ENCODE measurements at regions not wholly inside any gene's neighbourhood (a gene's known extent, or its start where the extent isn't known, plus 50 kb on each side); places are given as distances from the start of the nearest gene placed in this dataset.

DNA sequence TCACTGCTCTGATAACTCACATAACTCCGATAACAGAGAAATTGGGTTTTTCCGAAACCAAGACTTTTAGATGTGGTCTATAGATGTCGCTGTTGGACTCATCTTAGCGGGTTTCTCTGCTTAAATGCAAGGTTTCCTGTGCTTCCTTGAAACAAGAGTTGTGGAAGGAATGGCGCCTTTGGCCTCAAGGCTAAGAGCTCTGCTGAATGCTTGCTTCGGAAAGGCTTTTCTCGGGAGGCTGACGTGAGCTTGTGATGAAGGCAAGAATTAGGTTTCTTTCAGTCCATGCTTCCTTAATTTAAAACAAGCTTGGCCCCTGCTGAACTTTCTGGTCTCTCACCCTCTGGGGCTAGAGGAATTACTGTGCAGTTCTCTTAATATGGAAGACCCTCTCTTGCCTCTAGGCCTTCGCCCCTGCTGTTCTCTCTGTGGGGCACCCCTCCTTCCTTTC lies 113.5 kb downstream of the MAP3K21 start:
- peak; percentile 96 for DNase-seq (ENCODE audit: low spot score)
- H3K4me1 ChIP-seq (ENCODE audit: insufficient read depth): no peaks in the 10 kb centered on the region
- H3F3A ChIP-seq (replicated peaks; ENCODE audit: low read depth): no peaks in the 10 kb centered on the region
- Mint-ChIP-seq H3K36me3 (ENCODE audit: low read depth) (peaks cover 14% of the 10 kb centered on the region), H3K9me3 (peaks cover 18% of the 10 kb centered on the region), H3K27me3 (ENCODE audit: insufficient read depth, low read depth, poor library complexity) (peaks cover 3% of the 10 kb centered on the region), H3K4me3 (no peak overlapping the region), H3K27ac (no peak overlapping the region), H3K4me1 (no peaks in the 10 kb centered on the region)
- no peak overlapping the region for H3K27ac ChIP-seq (ENCODE audit: low read depth)
- ATAC-seq: peak; percentile 98
- H4K20me1 ChIP-seq (replicated peaks; ENCODE audit: insufficient read depth): no peaks in the 10 kb centered on the region
- H2AFZ ChIP-seq: peak overlapping the region; percentile 28; the same call in 1 of the 2 replicates
- no peaks in the 10 kb centered on the region for H3K79me2 ChIP-seq (replicated peaks; ENCODE audit: insufficient read depth)
- no peaks in the 10 kb centered on the region for H3K27me3 ChIP-seq (ENCODE audit: insufficient read depth)
- H3K9me2 ChIP-seq (ENCODE audit: insufficient read depth): no peaks in the 10 kb centered on the region; the same call in 1 of the 2 replicates
- H3K4me3 ChIP-seq: no peak overlapping the region
- TF ChIP-seq ETS1 (IDR thresholded peaks at IDR 0.05) (no peak), ZNF114 (CRISPR knock-in tag; IDR thresholded peaks at IDR 0.05) (no peak), CREB1 (CRISPR knock-in tag; IDR thresholded peaks at IDR 0.05; ENCODE audit: low read depth) (no peak)
- TF ChIP-seq, protein P1, sequence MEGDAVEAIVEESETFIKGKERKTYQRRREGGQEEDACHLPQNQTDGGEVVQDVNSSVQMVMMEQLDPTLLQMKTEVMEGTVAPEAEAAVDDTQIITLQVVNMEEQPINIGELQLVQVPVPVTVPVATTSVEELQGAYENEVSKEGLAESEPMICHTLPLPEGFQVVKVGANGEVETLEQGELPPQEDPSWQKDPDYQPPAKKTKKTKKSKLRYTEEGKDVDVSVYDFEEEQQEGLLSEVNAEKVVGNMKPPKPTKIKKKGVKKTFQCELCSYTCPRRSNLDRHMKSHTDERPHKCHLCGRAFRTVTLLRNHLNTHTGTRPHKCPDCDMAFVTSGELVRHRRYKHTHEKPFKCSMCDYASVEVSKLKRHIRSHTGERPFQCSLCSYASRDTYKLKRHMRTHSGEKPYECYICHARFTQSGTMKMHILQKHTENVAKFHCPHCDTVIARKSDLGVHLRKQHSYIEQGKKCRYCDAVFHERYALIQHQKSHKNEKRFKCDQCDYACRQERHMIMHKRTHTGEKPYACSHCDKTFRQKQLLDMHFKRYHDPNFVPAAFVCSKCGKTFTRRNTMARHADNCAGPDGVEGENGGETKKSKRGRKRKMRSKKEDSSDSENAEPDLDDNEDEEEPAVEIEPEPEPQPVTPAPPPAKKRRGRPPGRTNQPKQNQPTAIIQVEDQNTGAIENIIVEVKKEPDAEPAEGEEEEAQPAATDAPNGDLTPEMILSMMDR (conservative IDR thresholded peaks at IDR 0.05; ENCODE audit: low read depth in 2 of 2): peak; percentile 85
- no peak overlapping the region for H3K4me2 ChIP-seq
- H3K36me3 ChIP-seq (ENCODE audit: insufficient read depth): no peaks in the 10 kb centered on the region; the same call in 1 of the 2 replicates

GRCh38 chr1:233442026-233442780 lies 114.7 kb downstream of the MAP3K21 start:
- no peaks in the 10 kb centered on the region for H4K20me1 ChIP-seq (replicated peaks; ENCODE audit: insufficient read depth)
- H3K4me1 ChIP-seq (ENCODE audit: insufficient read depth): no peaks in the 10 kb centered on the region
- no peak overlapping the region for H3K4me3 ChIP-seq
- TF ChIP-seq STAT1 (IDR thresholded peaks at IDR 0.05; ENCODE audit: unreplicated experiment) (no peak), REST (IDR thresholded peaks at IDR 0.05; ENCODE audit: unreplicated experiment) (no peak), ZNF114 (CRISPR knock-in tag; IDR thresholded peaks at IDR 0.05) (no peak), ZNF331 (CRISPR knock-in tag; IDR thresholded peaks at IDR 0.05; ENCODE audit: low read depth) (no peak), EZH2phosphoT487 (IDR thresholded peaks at IDR 0.05; ENCODE audit: unreplicated experiment) (no peak), CREB1 (CRISPR knock-in tag; IDR thresholded peaks at IDR 0.05; ENCODE audit: low read depth) (no peak)
- ATAC-seq (no peak), DNase-seq (ENCODE audit: low spot score) (no peak)
- Mint-ChIP-seq H3K9me3 (peaks cover 31% of the 10 kb centered on the region), H3K4me1 (no peaks in the 10 kb centered on the region), H3K36me3 (ENCODE audit: low read depth) (peaks cover 25% of the 10 kb centered on the region), H3K27me3 (ENCODE audit: insufficient read depth, low read depth, poor library complexity) (peaks cover 3% of the 10 kb centered on the region), H3K4me3 (no peak overlapping the region), H3K27ac (no peak overlapping the region)
- H3K9me2 ChIP-seq (ENCODE audit: insufficient read depth): no peaks in the 10 kb centered on the region; the same call in 1 of the 2 replicates
- peak overlapping the region; percentile 13; the same call in 1 of the 2 replicates for H2AFZ ChIP-seq
- H3K4me2 ChIP-seq: no peak overlapping the region
- no peaks in the 10 kb centered on the region; the same call in 1 of the 2 replicates for H3K36me3 ChIP-seq (ENCODE audit: insufficient read depth)
- no peaks in the 10 kb centered on the region for H3F3A ChIP-seq (replicated peaks; ENCODE audit: low read depth)
- no peaks in the 10 kb centered on the region for H3K79me2 ChIP-seq (replicated peaks; ENCODE audit: insufficient read depth)
- H3K27me3 ChIP-seq (ENCODE audit: insufficient read depth): no peaks in the 10 kb centered on the region
- no peak overlapping the region for H3K27ac ChIP-seq (ENCODE audit: low read depth)

Data from GM23338 (cell line).